Memory B cell (primary cell): ENCODE measurements at regions not wholly inside any gene's neighbourhood (a gene's known extent, or its start where the extent isn't known, plus 50 kb on each side); places are given as distances from the start of the nearest gene placed in this dataset.

Source experiments
- ATAC-seq: fragments of 150-1000 bp; cut with Tn5 transposase; 2 replicates; pipeline ENCODE4 v1.10.0; 2021; ENCODE audit warnings: low read depth, mild to moderate bottlenecking, moderate library complexity
- DNase-seq, 2 donors: peaks; one replicate each; pipeline ENCODE4 v3.0.0; 2022; ENCODE audit warnings: low spot score in 2 of 2
- H3K27ac Mint-ChIP-seq: one replicate; pipeline ENCODE4 v1.8.0; 2022; ENCODE audit warnings: mild to moderate bottlenecking, moderate library complexity, mixed read lengths
- H3K27me3 Mint-ChIP-seq: one replicate; pipeline ENCODE4 v1.8.0; 2022; ENCODE audit warnings: mixed read lengths
- H3K36me3 Mint-ChIP-seq: one replicate; pipeline ENCODE4 v1.8.0; 2022; ENCODE audit warnings: mild to moderate bottlenecking, mixed read lengths
- H3K4me1 Mint-ChIP-seq: one replicate; pipeline ENCODE4 v1.8.0; 2022; ENCODE audit warnings: mixed read lengths
- H3K4me3 Mint-ChIP-seq: one replicate; pipeline ENCODE4 v1.8.0; 2022; ENCODE audit warnings: mild to moderate bottlenecking, moderate library complexity, mixed read lengths
- H3K9me3 Mint-ChIP-seq: one replicate; pipeline ENCODE4 v1.8.0; 2022; ENCODE audit warnings: mixed read lengths

DNA sequence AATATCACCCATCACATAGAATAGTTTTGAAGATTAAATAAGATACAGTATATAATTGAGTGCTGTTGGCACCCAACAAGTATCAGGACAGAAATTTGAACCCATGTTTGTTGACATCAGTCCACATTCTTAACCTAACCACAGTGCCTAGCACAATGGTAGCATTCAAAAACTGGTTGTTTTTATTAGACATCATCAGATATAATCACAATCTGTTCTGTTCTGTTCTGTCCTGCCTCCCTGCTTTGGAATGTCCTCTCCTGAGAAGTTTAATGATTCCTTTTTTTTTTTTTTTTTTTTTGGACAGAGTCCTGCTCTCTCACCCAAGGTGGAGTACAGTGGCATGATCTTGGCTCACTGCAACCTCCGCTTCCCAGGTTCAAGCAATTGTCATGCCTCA lies 476.6 kb downstream of the RMST start:
- Mint-ChIP-seq H3K4me1 (no peaks in the 10 kb centered on the region), H3K27me3 (no peaks in the 10 kb centered on the region), H3K27ac (no peak overlapping the region), H3K9me3 (peaks cover 4% of the 10 kb centered on the region), H3K36me3 (no peaks in the 10 kb centered on the region), H3K4me3 (no peak overlapping the region)
- no peak for ATAC-seq
- no peak for DNase-seq

DNA sequence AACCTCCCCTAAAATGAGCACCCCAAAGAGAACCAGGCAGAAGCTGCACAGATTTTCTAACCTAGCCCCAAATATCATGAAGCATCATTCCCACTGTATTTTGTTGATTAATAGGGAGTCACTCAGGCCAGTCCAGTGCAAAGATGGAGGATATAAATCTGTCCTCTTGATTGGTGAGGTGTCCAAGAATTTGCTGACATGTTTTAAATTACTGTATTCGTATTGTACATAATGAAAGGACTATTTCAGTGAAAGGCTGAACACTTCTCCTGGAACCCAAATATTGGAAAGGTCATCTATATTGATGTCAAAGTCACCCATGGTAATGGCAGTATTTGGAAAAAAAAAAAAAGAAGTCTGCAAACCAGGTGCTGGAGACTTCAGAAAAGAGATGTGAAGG lies 477.5 kb downstream of the RMST start:
- no peak overlapping the region for H3K27ac Mint-ChIP-seq
- no peaks in the 10 kb centered on the region for H3K4me1 Mint-ChIP-seq
- H3K27me3 Mint-ChIP-seq: no peaks in the 10 kb centered on the region
- H3K9me3 Mint-ChIP-seq: peaks cover 4% of the 10 kb centered on the region
- ATAC-seq (no peak), DNase-seq (no peak)
- no peaks in the 10 kb centered on the region for H3K36me3 Mint-ChIP-seq
- no peak overlapping the region for H3K4me3 Mint-ChIP-seq

DNA sequence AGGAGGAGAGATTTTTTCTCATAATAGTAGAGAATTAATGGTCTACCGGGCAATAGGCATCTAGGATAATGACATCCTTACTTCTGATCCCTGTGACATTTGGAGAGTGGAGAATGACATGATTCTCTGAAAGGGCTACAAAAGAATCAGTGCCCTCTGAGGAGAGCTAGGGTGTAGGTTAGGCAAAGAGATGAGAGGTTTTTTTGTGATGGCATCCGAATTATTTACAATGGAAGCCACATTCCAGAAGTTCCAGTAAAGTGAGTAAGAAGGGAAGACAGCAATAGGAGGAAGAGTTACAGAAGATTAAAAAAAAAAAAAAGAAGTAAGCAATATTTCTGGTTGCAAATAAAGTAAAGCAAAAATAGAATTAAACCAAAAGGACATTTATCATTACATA lies 478.0 kb downstream of the RMST start:
- Mint-ChIP-seq H3K27me3 (no peaks in the 10 kb centered on the region), H3K4me3 (no peak overlapping the region), H3K4me1 (no peaks in the 10 kb centered on the region), H3K27ac (no peak overlapping the region), H3K36me3 (no peaks in the 10 kb centered on the region), H3K9me3 (peaks cover 4% of the 10 kb centered on the region)
- no peak for DNase-seq
- ATAC-seq: no peak

DNA sequence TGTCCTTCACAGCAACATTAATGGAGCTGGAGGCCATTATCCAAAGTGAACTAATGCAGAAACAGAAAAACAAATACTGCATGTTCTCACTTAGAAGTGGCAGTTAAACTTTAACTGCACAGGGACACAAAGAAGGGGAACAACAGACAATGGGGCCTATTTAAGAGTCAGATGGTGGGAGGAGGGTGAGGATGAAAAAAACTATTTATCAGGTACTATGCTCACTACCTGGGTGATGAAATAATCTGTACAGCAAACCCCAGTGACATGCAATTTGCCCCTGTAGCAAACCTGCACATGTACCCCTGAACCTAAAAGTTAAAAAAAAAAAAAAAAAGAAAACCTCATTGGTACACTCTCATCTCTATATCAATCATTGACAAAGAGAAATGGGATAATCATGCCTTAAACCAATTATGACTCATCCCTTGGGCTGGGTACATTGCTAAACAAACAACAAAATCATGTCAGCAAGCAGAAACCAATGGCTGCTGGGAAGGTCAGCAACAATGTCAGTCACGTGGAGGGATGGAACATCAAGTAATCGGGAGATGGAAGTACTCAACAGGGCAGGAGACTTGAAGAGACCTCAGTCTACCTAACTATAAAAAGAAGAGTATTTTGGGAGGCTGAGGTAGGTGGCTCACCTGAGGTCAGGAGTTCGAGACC lies 479.2 kb downstream of the RMST start:
- no peaks in the 10 kb centered on the region for H3K27me3 Mint-ChIP-seq
- no peak overlapping the region for H3K27ac Mint-ChIP-seq
- peaks cover 5% of the 10 kb centered on the region for H3K9me3 Mint-ChIP-seq
- DNase-seq: no peak
- H3K36me3 Mint-ChIP-seq: no peaks in the 10 kb centered on the region
- no peak for ATAC-seq
- H3K4me3 Mint-ChIP-seq: no peak overlapping the region
- H3K4me1 Mint-ChIP-seq: no peaks in the 10 kb centered on the region

DNA sequence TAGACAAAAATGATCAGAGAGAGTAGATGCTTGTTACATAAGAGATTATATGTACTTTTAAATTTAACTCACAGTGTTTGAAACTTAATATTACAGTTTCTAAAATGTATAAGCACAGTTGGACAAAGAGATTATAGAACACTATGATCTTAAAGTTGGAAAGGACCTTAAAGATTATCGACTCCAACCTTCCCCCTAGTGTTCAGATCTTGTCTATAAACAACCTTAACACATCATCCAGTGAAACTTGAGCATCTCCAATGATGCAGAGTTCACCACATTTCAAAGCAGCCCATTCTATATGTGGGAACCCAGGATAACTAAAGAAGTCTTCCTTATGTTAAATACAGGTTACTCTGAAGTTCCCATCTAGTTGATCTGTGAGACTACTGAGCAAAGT lies 480.8 kb downstream of the RMST start:
- H3K4me3 Mint-ChIP-seq: no peak overlapping the region

DNA sequence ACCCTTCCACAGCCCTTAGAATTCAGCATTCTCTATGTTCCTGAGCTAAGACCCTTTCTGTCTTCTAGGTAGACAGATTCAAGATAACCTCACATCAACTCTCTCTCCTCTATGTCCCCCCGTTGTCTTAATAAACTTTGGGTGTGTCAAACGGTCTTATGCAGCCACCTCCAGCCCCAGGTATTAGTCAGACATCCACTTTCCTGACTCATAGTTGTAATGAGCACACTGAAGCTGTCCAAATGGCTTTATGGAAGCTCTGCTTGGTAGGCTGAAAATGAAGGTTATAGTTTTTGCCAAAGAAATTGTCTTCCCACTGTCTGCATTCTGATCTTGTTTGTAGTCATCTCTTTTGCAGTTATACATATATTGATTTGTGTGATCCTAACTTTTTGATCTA lies 482.0 kb downstream of the RMST start:
- DNase-seq: no peak
- Mint-ChIP-seq H3K4me1 (no peaks in the 10 kb centered on the region), H3K9me3 (peaks cover 12% of the 10 kb centered on the region), H3K36me3 (no peaks in the 10 kb centered on the region), H3K27me3 (no peaks in the 10 kb centered on the region), H3K27ac (no peak overlapping the region), H3K4me3 (no peak overlapping the region)
- ATAC-seq: no peak

More for the DNA sequence above, 480.8 kb downstream of the RMST start:
- no peaks in the 10 kb centered on the region for H3K4me1 Mint-ChIP-seq
- DNase-seq (no peak), ATAC-seq (no peak)
- H3K27ac Mint-ChIP-seq: no peak overlapping the region
- peaks cover 10% of the 10 kb centered on the region for H3K9me3 Mint-ChIP-seq
- no peaks in the 10 kb centered on the region for H3K27me3 Mint-ChIP-seq
- H3K36me3 Mint-ChIP-seq: no peaks in the 10 kb centered on the region

DNA sequence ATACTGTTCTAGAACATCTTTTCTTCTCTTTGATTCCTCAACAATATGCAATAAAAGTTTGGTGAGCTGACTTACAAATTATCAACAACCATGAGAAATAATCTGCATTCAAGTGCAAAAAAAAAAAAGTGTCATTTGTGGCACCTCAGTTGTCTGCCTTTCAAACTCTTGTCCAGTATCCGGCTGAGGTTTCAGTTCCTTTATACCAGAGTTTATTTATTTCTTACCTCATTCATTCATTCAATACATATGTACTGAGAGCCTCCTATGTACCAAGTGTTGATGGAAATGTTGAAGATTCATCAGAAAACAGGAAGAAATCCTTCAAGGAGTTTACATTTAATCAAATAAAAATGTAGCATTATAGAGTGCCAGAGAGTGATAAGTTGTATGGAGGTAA lies 484.1 kb downstream of the RMST start:
- H3K4me3 Mint-ChIP-seq: no peak overlapping the region
- H3K4me1 Mint-ChIP-seq: no peaks in the 10 kb centered on the region
- peaks cover 3% of the 10 kb centered on the region for H3K27me3 Mint-ChIP-seq
- H3K27ac Mint-ChIP-seq: no peak overlapping the region
- ATAC-seq: no peak
- no peaks in the 10 kb centered on the region for H3K36me3 Mint-ChIP-seq
- DNase-seq: no peak
- H3K9me3 Mint-ChIP-seq: peaks cover 10% of the 10 kb centered on the region

DNA sequence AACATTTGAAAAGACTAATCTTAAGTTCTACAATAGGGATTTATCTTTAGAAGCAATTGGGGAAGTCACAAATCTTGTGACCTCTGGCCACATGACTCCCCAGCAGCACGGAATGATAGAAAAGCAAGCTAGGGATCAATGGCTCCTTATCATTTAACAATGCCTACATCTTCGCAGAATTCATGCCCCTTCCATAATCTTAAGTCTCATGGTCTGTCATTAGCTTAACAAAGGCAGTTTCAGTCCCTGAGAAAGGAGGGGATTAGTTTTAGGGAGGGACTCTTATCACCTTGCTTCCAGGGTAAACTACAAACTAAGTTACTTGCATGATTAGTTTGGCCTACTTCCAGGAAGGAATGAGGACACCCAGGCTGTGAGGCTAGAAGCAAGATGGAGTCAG lies 486.0 kb downstream of the RMST start:
- no peak overlapping the region for H3K4me3 Mint-ChIP-seq
- no peaks in the 10 kb centered on the region for H3K36me3 Mint-ChIP-seq
- H3K27ac Mint-ChIP-seq: no peak overlapping the region
- H3K27me3 Mint-ChIP-seq: peaks cover 3% of the 10 kb centered on the region
- DNase-seq (no peak), ATAC-seq (no peak)
- H3K9me3 Mint-ChIP-seq: peaks cover 8% of the 10 kb centered on the region
- H3K4me1 Mint-ChIP-seq: no peaks in the 10 kb centered on the region

DNA sequence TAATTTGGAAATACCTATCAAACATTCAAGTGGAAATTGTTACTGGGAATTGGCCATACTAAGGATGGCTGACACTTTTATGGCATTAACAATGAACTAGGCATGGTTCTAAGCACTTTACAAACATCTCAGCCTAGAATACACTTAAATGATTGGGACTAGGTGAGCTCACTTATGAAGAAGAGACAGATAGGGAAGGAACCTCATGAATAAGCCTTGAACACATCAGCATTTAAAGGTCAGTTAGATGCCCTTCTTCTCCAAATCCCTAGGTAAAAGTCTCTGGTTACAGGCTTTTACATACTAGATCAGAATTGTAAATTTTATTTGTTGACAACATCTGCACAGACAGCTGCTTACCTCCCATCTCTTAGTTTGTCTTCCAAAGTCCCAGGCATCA lies 488.6 kb downstream of the RMST start:
- ATAC-seq (no peak), DNase-seq (no peak)
- Mint-ChIP-seq H3K27ac (no peak overlapping the region), H3K27me3 (peaks cover 5% of the 10 kb centered on the region), H3K9me3 (peaks cover 9% of the 10 kb centered on the region), H3K4me3 (no peak overlapping the region), H3K4me1 (no peaks in the 10 kb centered on the region), H3K36me3 (no peaks in the 10 kb centered on the region)

DNA sequence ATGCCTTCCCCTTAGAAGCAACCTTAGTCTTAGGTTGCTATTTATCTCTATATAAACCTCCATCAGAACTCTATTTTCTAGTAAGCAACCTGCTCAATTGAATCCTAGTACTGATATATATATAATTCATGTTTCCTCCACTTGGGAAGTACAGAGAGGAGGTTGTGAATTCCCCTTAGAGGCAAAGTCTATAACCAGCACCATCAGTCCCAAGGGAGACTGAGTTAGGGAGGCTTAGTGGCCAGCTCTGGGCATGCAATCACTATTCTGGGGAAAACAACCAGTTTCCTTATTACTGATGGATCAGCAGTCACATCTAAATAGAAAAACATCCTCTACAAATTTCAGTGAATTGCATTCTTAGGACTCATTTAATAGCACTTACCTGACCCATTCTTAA lies 489.1 kb downstream of the RMST start:
- Mint-ChIP-seq H3K4me3 (no peak overlapping the region), H3K36me3 (no peaks in the 10 kb centered on the region), H3K27ac (no peak overlapping the region), H3K9me3 (peaks cover 13% of the 10 kb centered on the region), H3K27me3 (peaks cover 5% of the 10 kb centered on the region), H3K4me1 (no peaks in the 10 kb centered on the region)
- no peak for DNase-seq
- no peak for ATAC-seq

DNA sequence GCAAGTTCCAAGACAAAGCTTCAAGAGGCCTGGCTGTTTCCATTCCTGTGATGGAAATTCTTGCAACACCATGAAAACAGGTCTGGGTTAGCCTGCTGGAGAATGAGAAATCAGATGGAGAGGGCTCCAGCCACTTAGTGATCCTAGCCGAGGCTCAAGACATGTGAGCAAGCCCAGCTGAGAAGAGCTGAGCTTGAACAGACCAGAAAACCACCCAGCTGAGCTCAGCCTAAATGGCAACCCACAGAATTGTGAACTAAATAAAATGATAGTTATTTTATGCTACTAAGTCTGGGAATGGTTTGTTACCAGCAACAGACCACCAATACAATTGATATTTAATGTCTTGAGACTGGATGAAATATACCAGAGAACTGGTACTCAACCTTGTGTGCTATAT lies 494.5 kb downstream of the RMST start:
- Mint-ChIP-seq H3K4me3 (no peak overlapping the region), H3K36me3 (no peaks in the 10 kb centered on the region), H3K27ac (no peak overlapping the region), H3K27me3 (peaks cover 2% of the 10 kb centered on the region), H3K9me3 (peaks cover 5% of the 10 kb centered on the region), H3K4me1 (no peaks in the 10 kb centered on the region)
- ATAC-seq: no peak
- DNase-seq: no peak

DNA sequence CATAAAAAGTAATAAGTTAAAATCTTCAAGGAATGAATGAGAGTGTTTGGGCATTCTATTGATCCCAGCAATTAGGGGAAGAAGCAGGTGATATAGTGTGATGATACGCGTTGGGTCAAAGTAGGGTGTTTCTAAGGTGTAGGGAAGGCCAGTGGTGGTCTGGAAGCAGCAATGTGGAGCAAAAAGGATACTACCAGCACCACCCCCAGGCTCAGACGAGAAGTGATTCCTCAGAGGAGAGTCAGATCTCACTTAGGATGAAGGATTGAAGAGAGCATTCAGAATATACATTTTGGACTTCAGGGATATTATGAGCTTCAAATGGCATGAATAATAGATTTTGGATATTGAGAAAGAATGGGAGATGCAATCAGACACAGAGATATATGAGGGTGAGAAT lies 497.6 kb downstream of the RMST start:
- Mint-ChIP-seq H3K27me3 (no peaks in the 10 kb centered on the region), H3K36me3 (no peaks in the 10 kb centered on the region), H3K4me3 (no peak overlapping the region), H3K27ac (no peak overlapping the region), H3K9me3 (peaks cover 5% of the 10 kb centered on the region), H3K4me1 (no peaks in the 10 kb centered on the region)
- ATAC-seq (no peak), DNase-seq (no peak)

DNA sequence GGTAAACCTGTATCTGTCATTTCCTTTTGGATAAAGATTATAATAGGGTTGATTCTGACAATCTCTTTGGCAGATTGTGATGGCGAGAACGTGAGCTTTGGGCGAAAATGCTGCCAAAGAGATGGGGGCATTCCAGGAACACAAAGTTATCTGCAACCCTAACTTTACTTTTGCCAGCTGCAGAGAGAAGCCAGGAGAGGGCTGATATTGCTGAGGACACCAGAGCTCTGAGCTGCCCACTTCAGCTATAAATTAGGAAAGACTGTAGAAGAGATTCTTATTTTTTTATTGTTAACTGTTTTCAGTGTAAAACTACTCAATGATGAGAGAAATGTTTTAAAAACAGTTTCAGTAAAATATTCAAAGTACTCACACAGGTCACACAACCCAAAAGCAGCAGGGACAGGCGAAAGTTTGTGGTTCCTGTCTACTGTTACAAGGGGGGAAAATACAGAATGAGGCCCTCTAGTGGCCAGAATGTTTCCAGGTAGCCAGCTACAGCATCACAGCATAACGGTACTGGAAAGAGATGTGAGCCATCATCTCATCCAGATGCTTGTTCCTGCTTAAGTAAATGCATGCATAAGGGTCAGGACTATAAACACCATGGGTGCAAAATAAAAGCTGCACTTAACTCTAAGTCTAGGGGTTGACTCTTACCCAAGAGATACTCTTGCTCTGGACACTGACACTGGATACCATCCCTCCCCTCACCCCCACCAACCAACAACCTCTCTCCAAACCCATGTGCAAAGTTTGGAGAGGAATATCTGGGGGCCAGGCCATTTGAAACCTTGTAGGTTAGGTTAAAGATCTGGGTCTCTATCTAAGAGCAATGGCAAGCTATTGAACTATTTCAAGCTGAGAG lies 498.4 kb downstream of the RMST start:
- Mint-ChIP-seq H3K27me3 (no peaks in the 10 kb centered on the region), H3K4me1 (no peaks in the 10 kb centered on the region), H3K36me3 (no peaks in the 10 kb centered on the region), H3K27ac (no peak overlapping the region), H3K4me3 (no peak overlapping the region), H3K9me3 (peaks cover 4% of the 10 kb centered on the region)
- no peak for ATAC-seq
- DNase-seq: peak; percentile 4 to 11

DNA sequence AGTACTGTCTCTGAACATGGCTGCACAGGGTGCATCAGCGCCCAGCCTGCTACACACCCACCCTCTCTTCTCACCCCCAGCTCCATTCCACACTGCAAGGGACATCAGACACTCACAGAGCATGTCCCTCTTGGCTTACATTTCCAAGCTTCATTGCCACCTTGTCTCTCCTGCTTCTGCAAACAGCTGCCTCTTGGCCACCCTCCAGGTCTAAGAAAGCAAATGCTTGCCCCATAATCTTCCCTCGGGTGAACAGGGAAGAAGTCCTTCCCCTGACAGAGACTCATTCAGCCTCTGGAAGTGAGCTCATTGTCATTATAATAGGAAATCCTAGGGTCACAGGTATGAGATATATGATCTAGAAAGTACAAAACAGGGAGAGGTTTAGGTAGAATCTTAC lies 505.2 kb downstream of the RMST start:
- Mint-ChIP-seq H3K9me3 (no peaks in the 10 kb centered on the region), H3K27me3 (peaks cover 1% of the 10 kb centered on the region), H3K36me3 (no peaks in the 10 kb centered on the region), H3K4me3 (no peak overlapping the region), H3K27ac (no peak overlapping the region), H3K4me1 (no peaks in the 10 kb centered on the region)
- no peak for ATAC-seq
- DNase-seq: no peak
